ENCODE measurements at regions not wholly inside any gene's neighbourhood (a gene's known extent, or its start where the extent isn't known, plus 50 kb on each side); places are given as distances from the start of the nearest gene placed in this dataset.

- no peak for TF ChIP-seq CTCF (IDR thresholded peaks at IDR 0.05)
- no peak for TF ChIP-seq POLR2A (IDR thresholded peaks at IDR 0.05)
- no peak for TF ChIP-seq EP300 (IDR thresholded peaks at IDR 0.05)
Observed at GRCh38 chrX:42070866-42071265, 147.5 kb upstream of the CASK start.

Data from tibial nerve (tissue), 4 donors.